ENCODE measurements at regions not wholly inside any gene's neighbourhood (a gene's known extent, or its start where the extent isn't known, plus 50 kb on each side); places are given as distances from the start of the nearest gene placed in this dataset.
A peak's percentile ranks its signal among the peaks of the same experiment; 100 is the strongest.

DNA sequence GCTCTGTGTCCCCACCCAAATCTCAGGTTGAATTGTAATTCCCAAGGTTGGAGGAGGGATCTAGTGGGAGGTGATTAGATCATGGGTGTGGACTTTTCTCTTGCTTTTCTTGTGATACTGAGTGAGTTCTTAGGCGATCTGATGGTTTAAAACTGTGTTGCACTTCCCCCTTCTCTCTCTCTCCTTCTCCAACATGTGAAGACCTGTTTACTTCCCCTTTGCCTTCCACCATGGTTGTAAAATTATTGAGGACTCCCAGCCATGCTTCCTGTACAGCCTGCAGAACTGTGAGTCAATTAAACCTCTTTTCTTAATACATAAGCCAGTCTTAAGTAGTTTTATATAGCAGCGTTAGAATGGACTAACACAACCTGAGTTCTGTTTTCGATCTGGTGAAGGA lies 738.2 kb downstream of the ARAP2 start:
- TF ChIP-seq, protein P1, sequence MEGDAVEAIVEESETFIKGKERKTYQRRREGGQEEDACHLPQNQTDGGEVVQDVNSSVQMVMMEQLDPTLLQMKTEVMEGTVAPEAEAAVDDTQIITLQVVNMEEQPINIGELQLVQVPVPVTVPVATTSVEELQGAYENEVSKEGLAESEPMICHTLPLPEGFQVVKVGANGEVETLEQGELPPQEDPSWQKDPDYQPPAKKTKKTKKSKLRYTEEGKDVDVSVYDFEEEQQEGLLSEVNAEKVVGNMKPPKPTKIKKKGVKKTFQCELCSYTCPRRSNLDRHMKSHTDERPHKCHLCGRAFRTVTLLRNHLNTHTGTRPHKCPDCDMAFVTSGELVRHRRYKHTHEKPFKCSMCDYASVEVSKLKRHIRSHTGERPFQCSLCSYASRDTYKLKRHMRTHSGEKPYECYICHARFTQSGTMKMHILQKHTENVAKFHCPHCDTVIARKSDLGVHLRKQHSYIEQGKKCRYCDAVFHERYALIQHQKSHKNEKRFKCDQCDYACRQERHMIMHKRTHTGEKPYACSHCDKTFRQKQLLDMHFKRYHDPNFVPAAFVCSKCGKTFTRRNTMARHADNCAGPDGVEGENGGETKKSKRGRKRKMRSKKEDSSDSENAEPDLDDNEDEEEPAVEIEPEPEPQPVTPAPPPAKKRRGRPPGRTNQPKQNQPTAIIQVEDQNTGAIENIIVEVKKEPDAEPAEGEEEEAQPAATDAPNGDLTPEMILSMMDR (conservative IDR thresholded peaks at IDR 0.05): no peak
- no peaks in the 10 kb centered on the region for H3K27me3 Mint-ChIP-seq
- H3K9me3 Mint-ChIP-seq: no peaks in the 10 kb centered on the region
- H3K4me3 Mint-ChIP-seq: no peak overlapping the region
- no peaks in the 10 kb centered on the region for H3K36me3 Mint-ChIP-seq
- DNase-seq (ENCODE audit: extremely low spot score, unreplicated experiment): no peak
- H3K27ac Mint-ChIP-seq: no peak overlapping the region
- no peaks in the 10 kb centered on the region for H3K4me1 Mint-ChIP-seq (ENCODE audit: unreplicated experiment)

DNA sequence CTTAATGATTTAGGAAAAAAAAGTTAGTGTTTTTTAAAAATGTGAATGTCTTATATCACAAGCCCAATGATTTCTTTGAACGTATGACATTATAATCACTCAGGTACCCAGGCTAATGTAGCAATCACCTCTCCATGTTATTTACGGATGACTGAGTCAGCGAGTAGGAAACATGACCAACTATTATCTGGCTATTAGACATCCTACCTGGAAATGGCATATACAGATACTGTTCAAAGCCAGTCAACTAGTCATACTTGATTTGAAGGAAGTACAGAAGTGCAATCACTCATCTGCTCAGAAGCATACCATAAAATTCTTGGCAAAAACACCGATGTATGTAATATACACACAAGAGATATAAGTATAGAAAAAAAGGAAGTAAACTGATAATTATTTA lies 732.5 kb downstream of the ARAP2 start:
- Mint-ChIP-seq H3K9me3 (peaks cover 3% of the 10 kb centered on the region), H3K27ac (no peak overlapping the region)

DNA sequence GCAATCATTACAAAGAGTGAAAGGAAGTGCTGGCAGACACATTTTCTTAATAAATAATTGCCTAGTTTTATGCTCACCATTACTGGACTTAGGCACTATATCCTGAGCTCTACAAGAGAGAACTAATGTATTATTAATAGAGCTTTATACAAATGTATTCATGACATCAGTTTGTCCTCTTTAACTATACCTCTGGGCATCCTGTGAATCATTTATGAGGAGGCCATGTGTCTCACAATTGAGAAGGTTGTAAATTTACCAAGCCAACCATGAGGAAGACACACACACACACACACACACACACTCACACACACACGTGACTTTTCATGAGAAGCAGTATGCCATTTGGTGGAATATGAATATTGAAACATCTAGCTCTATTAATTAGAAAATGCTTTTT lies 728.2 kb downstream of the ARAP2 start:
- no peak overlapping the region for H3K27ac Mint-ChIP-seq
- DNase-seq (ENCODE audit: extremely low spot score, unreplicated experiment): no peak
- H3K27me3 Mint-ChIP-seq: no peaks in the 10 kb centered on the region
- H3K4me1 Mint-ChIP-seq (ENCODE audit: unreplicated experiment): no peaks in the 10 kb centered on the region
- H3K4me3 Mint-ChIP-seq: no peak overlapping the region
- H3K36me3 Mint-ChIP-seq: no peaks in the 10 kb centered on the region
- TF ChIP-seq, protein P1 (conservative IDR thresholded peaks at IDR 0.05): no peak
- H3K9me3 Mint-ChIP-seq: peaks cover 9% of the 10 kb centered on the region

More for the DNA sequence above, 732.5 kb downstream of the ARAP2 start:
- Mint-ChIP-seq H3K36me3 (no peaks in the 10 kb centered on the region), H3K4me3 (no peak overlapping the region), H3K27me3 (no peaks in the 10 kb centered on the region), H3K4me1 (ENCODE audit: unreplicated experiment) (no peaks in the 10 kb centered on the region)
- no peak for DNase-seq (ENCODE audit: extremely low spot score, unreplicated experiment)
- TF ChIP-seq, protein P1 (conservative IDR thresholded peaks at IDR 0.05): no peak

DNA sequence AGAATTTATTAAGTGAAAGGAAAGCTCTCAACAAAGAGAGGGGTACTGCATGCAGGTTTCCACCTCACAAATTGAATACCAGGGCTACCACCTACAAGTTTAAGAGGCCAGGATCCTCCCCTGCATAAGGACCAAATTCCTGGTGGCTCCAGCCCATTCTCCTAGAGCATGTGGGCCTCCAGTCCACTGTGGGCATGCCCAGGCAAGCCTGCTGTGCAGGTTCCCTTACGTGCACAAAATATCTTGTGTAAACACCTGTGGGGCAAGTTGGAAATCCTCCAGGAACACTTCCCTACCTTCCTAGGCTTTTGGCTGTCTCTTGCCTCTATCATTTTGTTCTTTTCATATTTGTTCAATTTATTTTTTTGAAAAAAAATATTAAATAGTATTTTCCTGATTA lies 724.3 kb downstream of the ARAP2 start:
- no peak for DNase-seq (ENCODE audit: extremely low spot score, unreplicated experiment)

DNA sequence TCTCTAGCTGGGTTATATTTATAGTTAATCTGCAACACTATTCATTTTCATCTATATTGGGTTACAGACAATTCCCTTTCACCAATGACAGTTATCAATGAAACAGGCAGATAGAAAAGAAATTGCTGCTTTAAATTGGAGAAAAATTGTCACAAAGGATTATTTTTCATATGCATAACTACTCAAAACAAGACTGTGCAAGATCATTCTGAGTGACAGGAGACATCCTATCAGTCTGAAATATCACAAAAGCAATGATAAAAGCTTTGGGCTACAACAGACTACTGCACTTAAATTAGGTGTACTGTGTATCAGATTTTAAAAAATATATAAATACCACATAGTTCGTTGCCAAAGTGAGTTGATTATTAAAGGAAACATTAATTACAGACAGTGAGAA lies 722.6 kb downstream of the ARAP2 start:
- no peak overlapping the region for H3K4me3 Mint-ChIP-seq
- peaks cover 5% of the 10 kb centered on the region for H3K9me3 Mint-ChIP-seq
- no peaks in the 10 kb centered on the region for H3K4me1 Mint-ChIP-seq (ENCODE audit: unreplicated experiment)

More for the DNA sequence above, 724.3 kb downstream of the ARAP2 start:
- Mint-ChIP-seq H3K27ac (peak overlapping the region; percentile 7), H3K4me3 (no peak overlapping the region), H3K27me3 (no peaks in the 10 kb centered on the region), H3K36me3 (no peaks in the 10 kb centered on the region), H3K4me1 (ENCODE audit: unreplicated experiment) (no peaks in the 10 kb centered on the region), H3K9me3 (peaks cover 5% of the 10 kb centered on the region)
- TF ChIP-seq, protein P1 (conservative IDR thresholded peaks at IDR 0.05): no peak

More for the DNA sequence above, 722.6 kb downstream of the ARAP2 start:
- TF ChIP-seq, protein P1 (conservative IDR thresholded peaks at IDR 0.05): no peak
- H3K27ac Mint-ChIP-seq: no peak overlapping the region
- H3K36me3 Mint-ChIP-seq: no peaks in the 10 kb centered on the region
- no peaks in the 10 kb centered on the region for H3K27me3 Mint-ChIP-seq
- no peak for DNase-seq (ENCODE audit: extremely low spot score, unreplicated experiment)

Data from type B pancreatic cell (in vitro differentiated cells).